ENCODE measurements at regions not wholly inside any gene's neighbourhood (a gene's known extent, or its start where the extent isn't known, plus 50 kb on each side); places are given as distances from the start of the nearest gene placed in this dataset.

DNA sequence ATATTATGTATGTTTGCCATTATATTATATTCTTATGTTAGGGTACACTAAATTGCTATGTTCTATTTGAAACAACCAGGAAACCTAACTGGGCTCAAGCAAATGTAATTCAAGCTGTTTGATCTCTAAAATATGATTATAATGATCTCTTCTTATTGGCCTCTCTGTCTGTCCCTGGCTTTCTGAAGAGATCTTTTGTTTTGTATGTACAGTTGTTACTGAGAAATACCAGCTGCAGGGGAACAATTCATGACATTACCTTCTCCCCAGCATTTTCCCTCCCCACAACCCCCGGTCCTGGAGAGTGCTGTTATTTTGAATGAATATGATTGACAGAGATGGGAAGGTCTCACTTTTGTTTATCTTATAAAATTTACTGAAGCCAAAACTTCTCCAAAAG, 54.8 kb upstream of the CD28 start:
- TF ChIP-seq, protein P1, sequence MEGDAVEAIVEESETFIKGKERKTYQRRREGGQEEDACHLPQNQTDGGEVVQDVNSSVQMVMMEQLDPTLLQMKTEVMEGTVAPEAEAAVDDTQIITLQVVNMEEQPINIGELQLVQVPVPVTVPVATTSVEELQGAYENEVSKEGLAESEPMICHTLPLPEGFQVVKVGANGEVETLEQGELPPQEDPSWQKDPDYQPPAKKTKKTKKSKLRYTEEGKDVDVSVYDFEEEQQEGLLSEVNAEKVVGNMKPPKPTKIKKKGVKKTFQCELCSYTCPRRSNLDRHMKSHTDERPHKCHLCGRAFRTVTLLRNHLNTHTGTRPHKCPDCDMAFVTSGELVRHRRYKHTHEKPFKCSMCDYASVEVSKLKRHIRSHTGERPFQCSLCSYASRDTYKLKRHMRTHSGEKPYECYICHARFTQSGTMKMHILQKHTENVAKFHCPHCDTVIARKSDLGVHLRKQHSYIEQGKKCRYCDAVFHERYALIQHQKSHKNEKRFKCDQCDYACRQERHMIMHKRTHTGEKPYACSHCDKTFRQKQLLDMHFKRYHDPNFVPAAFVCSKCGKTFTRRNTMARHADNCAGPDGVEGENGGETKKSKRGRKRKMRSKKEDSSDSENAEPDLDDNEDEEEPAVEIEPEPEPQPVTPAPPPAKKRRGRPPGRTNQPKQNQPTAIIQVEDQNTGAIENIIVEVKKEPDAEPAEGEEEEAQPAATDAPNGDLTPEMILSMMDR (conservative IDR thresholded peaks at IDR 0.05): no peak
- no peak for TF ChIP-seq EZH2 (IDR thresholded peaks at IDR 0.05; ENCODE audit: low read depth)

Measured in PC-9 (cell line).